IMR-90 (cell line): ENCODE measurements at regions not wholly inside any gene's neighbourhood (a gene's known extent, or its start where the extent isn't known, plus 50 kb on each side); places are given as distances from the start of the nearest gene placed in this dataset.

Experiments
- ATAC-seq: fragments of 200-7000 bp; cut with Tn5 transposase; 2 replicates; pipeline ENCODE4 v1.9.1; 2020; ENCODE audit warnings: low read depth, mild to moderate bottlenecking, moderate library complexity
- BruUV-seq: library from RNA; stranded (reverse); fragments of 400-500 nt; replicated peaks from 2 replicates; lab custom pipeline; 2021; lab: Mats Ljungman, UMichigan
- CTCF ChIA-PET: fragments of 300-600 bp; formaldehyde crosslinking; extraction: SDS; loops from one replicate; lab custom pipeline; 2021; ENCODE audit warnings: antibody characterized with exemption; lab: Yijun Ruan, JAX
- POLR2A ChIA-PET: fragments of 300-600 bp; sonication (Branson Sonifier 250); formaldehyde crosslinking; loops from one replicate; lab custom pipeline; 2022; ENCODE audit warnings: antibody characterized with exemption; ENCODE audit not compliant: unreplicated experiment; lab: Charles Lee
- DNase-seq: peaks from one replicate; pipeline ENCODE4 v3.0.0; 2013
- H2AFZ ChIP-seq: replicated peaks from 2 replicates; pipeline ENCODE3; 2013; ENCODE audit warnings: low read length, mild to moderate bottlenecking; ENCODE audit not compliant: poor library complexity
- H2AK5ac ChIP-seq: 2 replicates; pipeline ENCODE4 v1.6.1; 2013; ENCODE audit warnings: low read depth, low read length, inconsistent platforms
- H2AK9ac ChIP-seq: replicated peaks from 2 replicates; pipeline ENCODE3; 2013; ENCODE audit warnings: mild to moderate bottlenecking, low read depth, low read length, moderate library complexity; ENCODE audit not compliant: poor library complexity
- H2BK120ac ChIP-seq: 2 replicates; pipeline ENCODE4 v1.6.1; 2013; ENCODE audit warnings: low read depth, low read length, inconsistent platforms
- H2BK15ac ChIP-seq: 3 replicates; pipeline ENCODE4 v1.6.1; 2013; ENCODE audit warnings: low read depth, low read length, inconsistent platforms
- H2BK20ac ChIP-seq: 2 replicates; pipeline ENCODE4 v1.6.1; 2013; ENCODE audit warnings: low read depth, mild to moderate bottlenecking, inconsistent platforms, low read length, moderate library complexity
- H2BK5ac ChIP-seq: 2 replicates; pipeline ENCODE4 v1.6.1; 2013; ENCODE audit warnings: mild to moderate bottlenecking, low read depth, low read length, inconsistent platforms; ENCODE audit not compliant: poor library complexity, severe bottlenecking
- H3K14ac ChIP-seq: replicated peaks from 2 replicates; pipeline ENCODE4 v1.6.1; 2013; ENCODE audit warnings: low read depth, low read length, inconsistent platforms
- H3K18ac ChIP-seq: 2 replicates; pipeline ENCODE4 v1.6.1; 2013; ENCODE audit warnings: low read depth, low read length, control low read depth
- H3K23ac ChIP-seq: 2 replicates; pipeline ENCODE4 v1.6.1; 2013; ENCODE audit warnings: low read depth, low read length, inconsistent platforms
- H3K27ac ChIP-seq: 2 replicates; pipeline ENCODE4 v1.5.1; 2013; ENCODE audit warnings: mild to moderate bottlenecking, control low read depth, low read length; ENCODE audit not compliant: insufficient read depth
- H3K27me3 ChIP-seq: 2 replicates; pipeline ENCODE4 v1.6.1; 2013; ENCODE audit warnings: low read length; ENCODE audit not compliant: control insufficient read depth, insufficient read depth
- H3K36me3 ChIP-seq: 2 replicates; pipeline ENCODE4 v1.6.1; 2013; ENCODE audit warnings: low read length, mixed read lengths; ENCODE audit not compliant: control insufficient read depth, insufficient read depth
- H3K4ac ChIP-seq: 2 replicates; pipeline ENCODE4 v1.6.1; 2013; ENCODE audit warnings: low read depth, low read length, inconsistent platforms
- H3K4me1 ChIP-seq: 2 replicates; pipeline ENCODE4 v1.6.1; 2013; ENCODE audit warnings: low read length, mixed read lengths; ENCODE audit not compliant: control insufficient read depth, insufficient read depth
- H3K4me2 ChIP-seq: 2 replicates; pipeline ENCODE4 v1.6.1; 2013; ENCODE audit warnings: low read depth, mild to moderate bottlenecking, control low read depth, low read length, moderate library complexity
- H3K4me3 ChIP-seq: 2 replicates; pipeline ENCODE4 v1.5.1; 2013; ENCODE audit warnings: low read depth, mild to moderate bottlenecking, control low read depth, low read length, moderate library complexity; ENCODE audit not compliant: insufficient read depth
- H3K56ac ChIP-seq: 2 replicates; pipeline ENCODE4 v1.6.1; 2013; ENCODE audit warnings: low read length, inconsistent platforms; ENCODE audit not compliant: insufficient read depth; ENCODE audit errors: extremely low read depth
- H3K79me1 ChIP-seq, 2 experiments: 2 replicates each; pipeline ENCODE4 v1.6.1; 2013; ENCODE audit warnings: low read length in 2 of 2, inconsistent platforms in 1 of 2, low read depth in 1 of 2
- H3K9ac ChIP-seq: 2 replicates; pipeline ENCODE4 v1.6.1; 2013; ENCODE audit warnings: low read depth, low read length, control low read depth
- H3K9me1 ChIP-seq: 2 replicates; pipeline ENCODE4 v1.6.1; 2013; ENCODE audit warnings: low read length, inconsistent platforms; ENCODE audit not compliant: insufficient read depth
- H3K9me3 ChIP-seq: 2 replicates; pipeline ENCODE4 v1.6.1; 2013; ENCODE audit warnings: low read length; ENCODE audit not compliant: control insufficient read depth, insufficient read depth
- H4K20me1 ChIP-seq: 2 replicates; pipeline ENCODE4 v1.6.1; 2013; ENCODE audit warnings: low read length, inconsistent platforms; ENCODE audit not compliant: insufficient read depth
- H4K5ac ChIP-seq: 2 replicates; pipeline ENCODE4 v1.6.1; 2013; ENCODE audit warnings: mild to moderate bottlenecking, low read depth, low read length, control low read depth
- H4K8ac ChIP-seq, 2 experiments: 2 replicates each; pipeline ENCODE4 v1.6.1; 2013; ENCODE audit warnings: low read depth in 2 of 2, low read length in 2 of 2, control low read depth in 1 of 2, inconsistent platforms in 1 of 2
- H4K91ac ChIP-seq: 2 replicates; pipeline ENCODE4 v1.6.1; 2013; ENCODE audit warnings: low read depth, low read length, inconsistent platforms; ENCODE audit not compliant: insufficient read depth
- CEBPB ChIP-seq: IDR thresholded peaks from 2 replicates; pipeline ENCODE4 v1.6.1; 2012; ENCODE audit warnings: low read depth, low read length, improper control_type of control experiment
- MAZ ChIP-seq: IDR thresholded peaks from 2 replicates; pipeline ENCODE4 v1.6.1; 2012; ENCODE audit warnings: low read depth, mild to moderate bottlenecking, low read length, improper control_type of control experiment, moderate library complexity, borderline replicate concordance
- POLR2A ChIP-seq: IDR thresholded peaks from 2 replicates; pipeline ENCODE4 v1.6.1; 2012; ENCODE audit warnings: mild to moderate bottlenecking, low read depth, low read length
- RAD21 ChIP-seq: IDR thresholded peaks from 2 replicates; pipeline ENCODE4 v1.6.1; 2012; ENCODE audit warnings: low read length, improper control_type of control experiment
- RCOR1 ChIP-seq: IDR thresholded peaks from 2 replicates; pipeline ENCODE4 v1.6.1; 2012; ENCODE audit warnings: mild to moderate bottlenecking, low read length, improper control_type of control experiment; ENCODE audit not compliant: insufficient replicate concordance
- RFX5 ChIP-seq: IDR thresholded peaks from 2 replicates; pipeline ENCODE4 v1.8.0; 2012; ENCODE audit warnings: low read depth, mild to moderate bottlenecking, low read length, moderate library complexity
- SMC3 ChIP-seq: fragments of 150-350 bp; IDR thresholded peaks from 2 replicates; pipeline ENCODE4 v1.6.1; 2016; ENCODE audit warnings: low read depth, mild to moderate bottlenecking, antibody characterized with exemption, low read length, moderate library complexity
- WGBS, 2 experiments: methylation state at CpG; one replicate each; pipeline versions ENCODE4 v1.1.5 to v1.1.7; 2013; ENCODE audit warnings: missing lambda C conversion rate in 2 of 2; ENCODE audit not compliant: insufficient read length in 1 of 2; ENCODE audit errors: extremely low coverage in 2 of 2; 5-methylcytosine and 5-hydroxymethylcytosine counted together
- dilution Hi-C: fragments of 300-500 bp; cut with HindIII; formaldehyde crosslinking; loops from one replicate; pipeline ENCODE4 v1.14.3; 2018; ENCODE audit warnings: low sequenced_read_pairs; ENCODE audit not compliant: unreplicated experiment
- in situ Hi-C: fragments of 300-500 bp; cut with MboI; formaldehyde crosslinking; loops from 3 replicates; pipeline ENCODE4 v1.14.3; 2019; ENCODE audit warnings: low sequenced_read_pairs, inconsistent platforms, mixed read lengths
- intact Hi-C: fragments of 100-400 bp; cut with micrococcal nuclease; formaldehyde crosslinking; loops from 2 replicates; pipeline ENCODE4 v1.10.0; 2022

GRCh38 chr2:193517615-193518014, 1322.9 kb upstream of the TMEFF2 start:
- no CpG with 5 or more reads among the region's 1 CpG for WGBS, 2 experiments
- no peaks in the 10 kb centered on the region for H3K36me3 ChIP-seq
- no peaks in the 10 kb centered on the region for H3K4me1 ChIP-seq
- no peaks in the 10 kb centered on the region for H3K79me1 ChIP-seq
- ChIA-PET CTCF (no interaction called here), POLR2A (no interaction called here)
- H2BK5ac ChIP-seq: no peak overlapping the region
- no peak overlapping the region for H3K27ac ChIP-seq
- no peak overlapping the region for H2AFZ ChIP-seq
- H3K4ac ChIP-seq: no peak overlapping the region
- no peak overlapping the region for H2AK9ac ChIP-seq
- intact Hi-C loops: no loop called here
- no peak overlapping the region for H2BK15ac ChIP-seq
- H3K18ac ChIP-seq: no peak overlapping the region
- H4K20me1 ChIP-seq: no peaks in the 10 kb centered on the region
- TF ChIP-seq CEBPB (no peak), SMC3 (no peak), RCOR1 (no peak), RAD21 (no peak), RFX5 (no peak), POLR2A (no peak), MAZ (no peak)
- H2BK120ac ChIP-seq: no peak overlapping the region
- H4K91ac ChIP-seq: no peak overlapping the region
- H4K8ac ChIP-seq: no peak overlapping the region
- no peak overlapping the region for H3K4me2 ChIP-seq
- dilution Hi-C loops: no loop called here
- no peak overlapping the region for H3K14ac ChIP-seq
- BruUV-seq: no TSS peak
- in situ Hi-C loops: no loop called here
- no peak overlapping the region for H3K56ac ChIP-seq
- ATAC-seq (no peak), DNase-seq (no peak)
- H3K27me3 ChIP-seq: no peaks in the 10 kb centered on the region
- no peaks in the 10 kb centered on the region; the same call in 1 of the 2 replicates for H3K9me3 ChIP-seq
- H4K5ac ChIP-seq: no peak overlapping the region
- H3K23ac ChIP-seq: no peak overlapping the region
- no peak overlapping the region for H3K4me3 ChIP-seq
- H2BK20ac ChIP-seq: no peak overlapping the region
- H3K9ac ChIP-seq: no peak overlapping the region
- no peaks in the 10 kb centered on the region for H3K9me1 ChIP-seq
- no peak overlapping the region for H2AK5ac ChIP-seq
